Suppressor macrophage treated with lipopolysaccharide for 4 hours (primary cell): ENCODE measurements at regions not wholly inside any gene's neighbourhood (a gene's known extent, or its start where the extent isn't known, plus 50 kb on each side); places are given as distances from the start of the nearest gene placed in this dataset.

Experiments
- DNase-seq: peaks from one replicate; pipeline ENCODE4 v3.0.0-alpha.2; 2020

- DNase-seq: no peak
These were observed 260.5 kb downstream of the CCDC85A start for GRCh38 chr2:56444339-56444738.

- DNase-seq: no peak
These were observed 264.7 kb downstream of the CCDC85A start for GRCh38 chr2:56448403-56449001.

GRCh38 chr2:56449002-56449431 lies 265.2 kb downstream of the CCDC85A start:
- no peak for DNase-seq

GRCh38 chr2:56449449-56449860 lies 265.7 kb downstream of the CCDC85A start:
- no peak for DNase-seq

- no peak for DNase-seq
These were observed 266.3 kb downstream of the CCDC85A start for GRCh38 chr2:56450047-56450446.

- DNase-seq: no peak
These were observed 267.0 kb downstream of the CCDC85A start for GRCh38 chr2:56450772-56451171.

- no peak for DNase-seq
These were observed 271.9 kb downstream of the CCDC85A start for GRCh38 chr2:56455642-56456041.

GRCh38 chr2:56456791-56457190 lies 273.0 kb downstream of the CCDC85A start:
- DNase-seq: no peak

GRCh38 chr2:56460508-56460907 lies 276.7 kb downstream of the CCDC85A start:
- no peak for DNase-seq

- DNase-seq: no peak
These were observed 280.3 kb downstream of the CCDC85A start for GRCh38 chr2:56464066-56464465.

- DNase-seq: no peak
These were observed 280.8 kb downstream of the CCDC85A start for GRCh38 chr2:56464613-56465012.

- DNase-seq: no peak
These were observed 281.7 kb downstream of the CCDC85A start for GRCh38 chr2:56465491-56465890.

GRCh38 chr2:56473524-56473923 lies 289.7 kb downstream of the CCDC85A start:
- no peak for DNase-seq

- DNase-seq: no peak
These were observed 290.8 kb downstream of the CCDC85A start for GRCh38 chr2:56474412-56475158.

GRCh38 chr2:56475191-56475590 lies 291.4 kb downstream of the CCDC85A start:
- DNase-seq: no peak

- DNase-seq: no peak
These were observed 292.8 kb downstream of the CCDC85A start for GRCh38 chr2:56476509-56477071.

GRCh38 chr2:56478027-56478426 lies 294.2 kb downstream of the CCDC85A start:
- DNase-seq: no peak

GRCh38 chr2:56483081-56483480 lies 299.3 kb downstream of the CCDC85A start:
- no peak for DNase-seq

- DNase-seq: no peak
These were observed 301.1 kb downstream of the CCDC85A start for GRCh38 chr2:56484906-56485305.

- DNase-seq: no peak
These were observed 316.5 kb downstream of the CCDC85A start for GRCh38 chr2:56500317-56500716.

GRCh38 chr2:56502616-56503015 lies 318.8 kb downstream of the CCDC85A start:
- no peak for DNase-seq

GRCh38 chr2:56505885-56506284 lies 322.1 kb downstream of the CCDC85A start:
- DNase-seq: no peak

GRCh38 chr2:56508662-56509061 lies 324.9 kb downstream of the CCDC85A start:
- DNase-seq: no peak

GRCh38 chr2:56510610-56511009 lies 326.8 kb downstream of the CCDC85A start:
- DNase-seq: no peak
